HCT116 (cell line): ENCODE measurements at regions not wholly inside any gene's neighbourhood (a gene's known extent, or its start where the extent isn't known, plus 50 kb on each side); places are given as distances from the start of the nearest gene placed in this dataset.

ENCODE experiments used
- CTCF ChIP-seq, 3 experiments: fragments of 200-600 bp in 1 of 3; sonication (generic) in 1 of 3; IDR thresholded peaks in 2 of 3; conservative IDR thresholded peaks in 1 of 3; 2 replicates each; pipeline ENCODE4 v1.5.1; 2012 to 2017; ENCODE audit warnings: low read depth in 2 of 3, low read length in 2 of 3, antibody characterized with exemption in 1 of 3, borderline replicate concordance in 1 of 3, control low read depth in 1 of 3, mild to moderate bottlenecking in 1 of 3, mixed read lengths in 1 of 3, mixed run types in 1 of 3, moderate library complexity in 1 of 3; ENCODE audit not compliant: insufficient read depth in 1 of 3
- EZH2 ChIP-seq: fragments of 200-600 bp; sonication (generic); IDR thresholded peaks from 2 replicates; pipeline ENCODE4 v1.6.1; 2017; ENCODE audit warnings: antibody characterized with exemption, mixed run types
- POLR2A ChIP-seq: IDR thresholded peaks from 2 replicates; pipeline ENCODE4 v1.7.0; 2011; ENCODE audit warnings: borderline replicate concordance; ENCODE audit not compliant: insufficient read depth, insufficient read length; ENCODE audit errors: extremely low read depth
- SP1 ChIP-seq: IDR thresholded peaks from 2 replicates; pipeline ENCODE4 v1.6.1; 2012; ENCODE audit warnings: low read depth
- ZFX ChIP-seq: fragments of 450-650 bp; IDR thresholded peaks from 2 replicates; pipeline ENCODE4 v1.6.1; 2017
- ZNF274 ChIP-seq: fragments of 200-500 bp; sonication (Bioruptor generic); IDR thresholded peaks from 2 replicates; pipeline ENCODE4 v1.6.1; 2014; ENCODE audit warnings: mild to moderate bottlenecking, low read depth, low read length, inconsistent platforms

GRCh38 chr4:111977419-111977965 is 167.8 kb upstream of the FAM241A start:
- TF ChIP-seq CTCF (IDR thresholded peaks at IDR 0.05 in 2 of 3, conservative IDR thresholded peaks at IDR 0.05 in 1 of 3; ENCODE audit: borderline replicate concordance in 1 of 3, insufficient read depth in 1 of 3, low read depth in 2 of 3, low read length in 2 of 3), result no peak
- no peak for TF ChIP-seq SP1
- TF ChIP-seq ZNF274, result no peak
- TF ChIP-seq EZH2, result no peak
- no peak for TF ChIP-seq ZFX
- no peak for TF ChIP-seq POLR2A
